ENCODE measurements at regions not wholly inside any gene's neighbourhood (a gene's known extent, or its start where the extent isn't known, plus 50 kb on each side); places are given as distances from the start of the nearest gene placed in this dataset.

- intact Hi-C loops (cut with DNase I; ENCODE audit: low total_unique reads): no loop called here
- no peak for TF ChIP-seq POLR2A (IDR thresholded peaks at IDR 0.05)
- no peak for TF ChIP-seq CTCF (IDR thresholded peaks at IDR 0.05)
- H3K4me3 ChIP-seq (ENCODE audit: low read depth, poor library complexity, severe bottlenecking): no peak overlapping the region
- WGBS, 2 donors: 66 to 71% methylated on average over 7 of the region's 7 CpGs
- DNase-seq (ENCODE audit: low spot score in 2 of 2): no peak
Measured at GRCh38 chr15:73812806-73813465, 59.8 kb upstream of the INSYN1 start.

- WGBS, 2 donors: 89 to 92% methylated on average over 3 of the region's 3 CpGs
- no peak for TF ChIP-seq CTCF (IDR thresholded peaks at IDR 0.05)
- no peak for TF ChIP-seq POLR2A (IDR thresholded peaks at IDR 0.05)
- no peak overlapping the region for H3K4me3 ChIP-seq (ENCODE audit: low read depth, poor library complexity, severe bottlenecking)
- DNase-seq (ENCODE audit: low spot score in 2 of 2): no peak
- intact Hi-C loops (cut with DNase I; ENCODE audit: low total_unique reads): no loop called here
Measured at GRCh38 chr15:73813589-73813988, 59.8 kb upstream of the TBC1D21 start.

- 26 to 31% methylated on average over 8 of the region's 8 CpGs for WGBS, 2 donors
- no peak overlapping the region for H3K4me3 ChIP-seq (ENCODE audit: low read depth, poor library complexity, severe bottlenecking)
- no peak for DNase-seq (ENCODE audit: low spot score in 2 of 2)
- TF ChIP-seq CTCF (IDR thresholded peaks at IDR 0.05) (no peak), POLR2A (IDR thresholded peaks at IDR 0.05) (no peak)
- intact Hi-C loops (cut with DNase I; ENCODE audit: low total_unique reads): no loop called here
Measured at GRCh38 chr15:73818308-73818985, 54.9 kb upstream of the TBC1D21 start.

GRCh38 chr15:73821181-73821580 lies 52.2 kb upstream of the TBC1D21 start:
- H3K4me3 ChIP-seq (ENCODE audit: low read depth, poor library complexity, severe bottlenecking): no peak overlapping the region
- TF ChIP-seq POLR2A (IDR thresholded peaks at IDR 0.05) (no peak), CTCF (IDR thresholded peaks at IDR 0.05) (no peak)
- 84 to 85% methylated on average over 2 of the region's 2 CpGs for WGBS, 2 donors
- no peak for DNase-seq (ENCODE audit: low spot score in 2 of 2)
- intact Hi-C loops (cut with DNase I; ENCODE audit: low total_unique reads): no loop called here

- TF ChIP-seq POLR2A (IDR thresholded peaks at IDR 0.05) (no peak), CTCF (IDR thresholded peaks at IDR 0.05) (no peak)
- DNase-seq (ENCODE audit: low spot score in 2 of 2): no peak
- WGBS, 2 donors: 29 to 39% methylated on average over 3 of the region's 3 CpGs
- no peak overlapping the region for H3K4me3 ChIP-seq (ENCODE audit: low read depth, poor library complexity, severe bottlenecking)
- intact Hi-C loops (cut with DNase I; ENCODE audit: low total_unique reads): no loop called here
Measured at GRCh38 chr15:73822998-73823397, 50.4 kb upstream of the TBC1D21 start.

Measured in lower leg skin (tissue), 4 donors.